Memory B cell (primary cell): ENCODE measurements at regions not wholly inside any gene's neighbourhood (a gene's known extent, or its start where the extent isn't known, plus 50 kb on each side); places are given as distances from the start of the nearest gene placed in this dataset.

Experiments
- ATAC-seq: fragments of 150-1000 bp; cut with Tn5 transposase; 2 replicates; pipeline ENCODE4 v1.10.0; 2021; ENCODE audit warnings: low read depth, mild to moderate bottlenecking, moderate library complexity
- DNase-seq, 2 donors: peaks; one replicate each; pipeline ENCODE4 v3.0.0; 2022; ENCODE audit warnings: low spot score in 2 of 2
- H3K27ac Mint-ChIP-seq: one replicate; pipeline ENCODE4 v1.8.0; 2022; ENCODE audit warnings: mild to moderate bottlenecking, moderate library complexity, mixed read lengths
- H3K27me3 Mint-ChIP-seq: one replicate; pipeline ENCODE4 v1.8.0; 2022; ENCODE audit warnings: mixed read lengths
- H3K36me3 Mint-ChIP-seq: one replicate; pipeline ENCODE4 v1.8.0; 2022; ENCODE audit warnings: mild to moderate bottlenecking, mixed read lengths
- H3K4me1 Mint-ChIP-seq: one replicate; pipeline ENCODE4 v1.8.0; 2022; ENCODE audit warnings: mixed read lengths
- H3K4me3 Mint-ChIP-seq: one replicate; pipeline ENCODE4 v1.8.0; 2022; ENCODE audit warnings: mild to moderate bottlenecking, moderate library complexity, mixed read lengths
- H3K9me3 Mint-ChIP-seq: one replicate; pipeline ENCODE4 v1.8.0; 2022; ENCODE audit warnings: mixed read lengths

GRCh38 chr2:16150456-16151280 is 210.3 kb downstream of the MYCN start:
- no peak overlapping the region for H3K27ac Mint-ChIP-seq
- ATAC-seq (no peak), DNase-seq (no peak)
- H3K9me3 Mint-ChIP-seq = peaks cover 2% of the 10 kb centered on the region
- H3K36me3 Mint-ChIP-seq = no peaks in the 10 kb centered on the region
- H3K4me1 Mint-ChIP-seq = no peaks in the 10 kb centered on the region
- H3K4me3 Mint-ChIP-seq = no peak overlapping the region
- peaks cover 2% of the 10 kb centered on the region for H3K27me3 Mint-ChIP-seq

GRCh38 chr2:16149349-16150243 is 209.2 kb downstream of the MYCN start:
- H3K27me3 Mint-ChIP-seq = no peaks in the 10 kb centered on the region
- no peak for ATAC-seq

DNA sequence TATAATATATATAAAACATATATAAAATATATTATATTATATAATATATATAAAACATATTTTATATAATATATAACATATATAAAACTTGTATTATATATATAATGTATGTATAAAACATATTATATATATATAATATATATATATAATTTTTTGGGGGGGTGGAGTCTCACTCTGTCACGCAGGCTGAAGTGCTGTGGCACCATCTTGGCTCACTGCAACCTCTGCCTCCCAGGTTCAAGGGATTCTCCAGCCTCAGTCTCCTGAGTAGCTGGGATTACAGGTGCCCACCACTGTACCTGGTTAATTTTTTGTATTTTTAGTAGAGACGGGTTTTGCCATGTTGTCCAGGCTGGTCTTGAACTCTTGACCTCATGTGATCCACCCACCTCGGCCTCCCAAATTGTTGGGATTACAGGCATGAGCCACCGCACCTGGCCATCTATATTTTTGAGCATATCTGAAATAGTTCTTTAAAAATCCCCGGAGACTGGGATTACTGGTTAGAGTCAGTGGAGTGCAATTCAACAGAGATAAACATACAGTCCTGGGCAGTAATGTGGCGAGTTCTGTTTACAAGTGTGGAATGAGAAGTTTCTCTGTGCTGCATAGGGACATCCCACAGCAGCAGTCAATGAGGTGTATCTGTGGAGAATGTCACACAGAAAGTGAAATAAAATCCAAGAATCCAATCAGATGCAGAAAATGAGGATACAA is 208.4 kb downstream of the MYCN start:
- ATAC-seq = no peak
- H3K27ac Mint-ChIP-seq = no peak overlapping the region
- DNase-seq = no peak
- no peak overlapping the region for H3K4me3 Mint-ChIP-seq
- H3K27me3 Mint-ChIP-seq = no peaks in the 10 kb centered on the region
- no peaks in the 10 kb centered on the region for H3K36me3 Mint-ChIP-seq
- H3K9me3 Mint-ChIP-seq = peaks cover 2% of the 10 kb centered on the region
- H3K4me1 Mint-ChIP-seq = no peaks in the 10 kb centered on the region

More at GRCh38 chr2:16149349-16150243, 209.2 kb downstream of the MYCN start:
- peaks cover 2% of the 10 kb centered on the region for H3K9me3 Mint-ChIP-seq
- no peak for DNase-seq
- no peak overlapping the region for H3K27ac Mint-ChIP-seq
- no peaks in the 10 kb centered on the region for H3K36me3 Mint-ChIP-seq
- no peaks in the 10 kb centered on the region for H3K4me1 Mint-ChIP-seq
- no peak overlapping the region for H3K4me3 Mint-ChIP-seq

- DNase-seq (no peak), ATAC-seq (no peak)
- H3K9me3 Mint-ChIP-seq = no peaks in the 10 kb centered on the region
- H3K4me1 Mint-ChIP-seq = no peaks in the 10 kb centered on the region
- H3K4me3 Mint-ChIP-seq = no peak overlapping the region
- no peak overlapping the region for H3K27ac Mint-ChIP-seq
- H3K36me3 Mint-ChIP-seq = no peaks in the 10 kb centered on the region
- no peaks in the 10 kb centered on the region for H3K27me3 Mint-ChIP-seq
These were observed 202.3 kb downstream of the MYCN start for GRCh38 chr2:16142383-16143361.

- Mint-ChIP-seq H3K36me3 (no peaks in the 10 kb centered on the region), H3K4me3 (no peak overlapping the region)
These were observed 201.2 kb downstream of the MYCN start for GRCh38 chr2:16141641-16141921.

GRCh38 chr2:16140771-16141640 is 200.7 kb downstream of the MYCN start:
- peaks cover 2% of the 10 kb centered on the region for H3K9me3 Mint-ChIP-seq
- H3K36me3 Mint-ChIP-seq = no peaks in the 10 kb centered on the region
- no peak overlapping the region for H3K4me3 Mint-ChIP-seq
- no peak for ATAC-seq
- H3K27ac Mint-ChIP-seq = no peak overlapping the region
- no peaks in the 10 kb centered on the region for H3K4me1 Mint-ChIP-seq
- DNase-seq = no peak
- H3K27me3 Mint-ChIP-seq = peaks cover 6% of the 10 kb centered on the region

More at GRCh38 chr2:16141641-16141921, 201.2 kb downstream of the MYCN start:
- no peak for DNase-seq
- Mint-ChIP-seq H3K27ac (no peak overlapping the region), H3K9me3 (peaks cover 1% of the 10 kb centered on the region), H3K4me1 (no peaks in the 10 kb centered on the region), H3K27me3 (peaks cover 3% of the 10 kb centered on the region)
- no peak for ATAC-seq

GRCh38 chr2:16139663-16140615 is 199.6 kb downstream of the MYCN start:
- H3K9me3 Mint-ChIP-seq = peaks cover 2% of the 10 kb centered on the region
- H3K36me3 Mint-ChIP-seq = no peaks in the 10 kb centered on the region
- peaks cover 6% of the 10 kb centered on the region for H3K27me3 Mint-ChIP-seq
- no peak overlapping the region for H3K4me3 Mint-ChIP-seq
- no peak overlapping the region for H3K27ac Mint-ChIP-seq
- H3K4me1 Mint-ChIP-seq = no peaks in the 10 kb centered on the region
- ATAC-seq = no peak
- DNase-seq = no peak

GRCh38 chr2:16138811-16139662 is 198.7 kb downstream of the MYCN start:
- no peak overlapping the region for H3K27ac Mint-ChIP-seq
- ATAC-seq = no peak
- no peak overlapping the region for H3K4me3 Mint-ChIP-seq
- no peaks in the 10 kb centered on the region for H3K36me3 Mint-ChIP-seq
- H3K9me3 Mint-ChIP-seq = peaks cover 2% of the 10 kb centered on the region
- no peaks in the 10 kb centered on the region for H3K4me1 Mint-ChIP-seq
- peaks cover 6% of the 10 kb centered on the region for H3K27me3 Mint-ChIP-seq
- no peak for DNase-seq

DNA sequence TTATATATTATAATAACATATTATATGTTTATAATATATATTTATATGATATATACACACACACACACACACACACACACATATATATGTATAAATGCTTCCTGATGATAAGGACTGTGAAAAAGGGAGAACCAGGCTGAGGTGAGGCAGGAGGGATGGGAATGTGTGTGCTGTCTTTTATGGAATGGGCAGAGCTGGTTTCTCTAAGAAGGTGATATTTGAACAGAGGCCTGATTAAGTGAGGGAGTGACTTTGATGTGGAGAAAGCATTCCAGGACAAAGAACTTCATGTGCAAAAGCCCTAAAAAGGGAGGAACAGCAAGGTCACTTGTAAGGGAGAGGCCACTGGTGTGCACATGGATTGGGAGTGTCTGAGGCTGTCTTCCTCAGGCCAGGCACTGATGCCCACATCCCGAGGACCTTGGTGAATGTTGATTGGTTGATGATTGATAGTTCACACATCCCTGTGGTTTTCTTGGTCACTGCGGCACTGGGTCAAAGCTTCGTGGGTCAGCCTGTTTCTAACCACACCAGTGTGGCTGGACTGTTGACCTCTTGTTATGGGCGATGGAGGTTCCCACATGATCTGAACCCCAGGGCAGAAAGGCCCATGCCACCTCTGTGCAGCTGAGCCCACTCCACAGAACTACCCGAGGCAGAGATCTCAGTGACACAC is 196.9 kb downstream of the MYCN start:
- ATAC-seq (no peak), DNase-seq (no peak)
- no peak overlapping the region for H3K4me3 Mint-ChIP-seq
- H3K27me3 Mint-ChIP-seq = peaks cover 6% of the 10 kb centered on the region
- no peaks in the 10 kb centered on the region for H3K4me1 Mint-ChIP-seq
- H3K36me3 Mint-ChIP-seq = no peaks in the 10 kb centered on the region
- H3K27ac Mint-ChIP-seq = no peak overlapping the region
- peaks cover 2% of the 10 kb centered on the region for H3K9me3 Mint-ChIP-seq

GRCh38 chr2:16136461-16137035 is 196.2 kb downstream of the MYCN start:
- no peak overlapping the region for H3K27ac Mint-ChIP-seq
- H3K9me3 Mint-ChIP-seq = peaks cover 2% of the 10 kb centered on the region
- H3K36me3 Mint-ChIP-seq = no peaks in the 10 kb centered on the region

More at GRCh38 chr2:16136461-16137035, 196.2 kb downstream of the MYCN start:
- Mint-ChIP-seq H3K27me3 (peaks cover 6% of the 10 kb centered on the region), H3K4me1 (no peaks in the 10 kb centered on the region), H3K4me3 (no peak overlapping the region)
- ATAC-seq (no peak), DNase-seq (no peak)
